Activated T-cell treated with anti-CD3 and anti-CD28 coated beads, Interleukin-2, amount 50 U/mL, for 24 hours (primary cell): ENCODE measurements at regions not wholly inside any gene's neighbourhood (a gene's known extent, or its start where the extent isn't known, plus 50 kb on each side); places are given as distances from the start of the nearest gene placed in this dataset.
"Not testable (repeated sequence)": the region's sequence is repeated elsewhere in the genome, so short reads cannot be mapped to it uniquely, and the experiment has no call there.

ENCODE experiments used
- DNase-seq: peaks from one replicate; pipeline ENCODE4 v3.0.0-alpha.2; 2020
- H3K27ac Mint-ChIP-seq: 2 replicates; pipeline ENCODE4 v1.8.0; 2020; ENCODE audit warnings: mild to moderate bottlenecking, mixed read lengths
- H3K27me3 Mint-ChIP-seq: 2 replicates; pipeline ENCODE4 v1.8.0; 2020; ENCODE audit warnings: mixed read lengths
- H3K36me3 Mint-ChIP-seq: 2 replicates; pipeline ENCODE4 v1.8.0; 2020; ENCODE audit warnings: low read depth, mixed read lengths
- H3K4me1 Mint-ChIP-seq: 2 replicates; pipeline ENCODE4 v1.8.0; 2020; ENCODE audit warnings: low read depth, mixed read lengths
- H3K4me3 Mint-ChIP-seq: 2 replicates; pipeline ENCODE4 v1.8.0; 2020; ENCODE audit warnings: mild to moderate bottlenecking, moderate library complexity, mixed read lengths
- H3K9me3 Mint-ChIP-seq: 2 replicates; pipeline ENCODE4 v1.8.0; 2020; ENCODE audit warnings: mixed read lengths

DNA sequence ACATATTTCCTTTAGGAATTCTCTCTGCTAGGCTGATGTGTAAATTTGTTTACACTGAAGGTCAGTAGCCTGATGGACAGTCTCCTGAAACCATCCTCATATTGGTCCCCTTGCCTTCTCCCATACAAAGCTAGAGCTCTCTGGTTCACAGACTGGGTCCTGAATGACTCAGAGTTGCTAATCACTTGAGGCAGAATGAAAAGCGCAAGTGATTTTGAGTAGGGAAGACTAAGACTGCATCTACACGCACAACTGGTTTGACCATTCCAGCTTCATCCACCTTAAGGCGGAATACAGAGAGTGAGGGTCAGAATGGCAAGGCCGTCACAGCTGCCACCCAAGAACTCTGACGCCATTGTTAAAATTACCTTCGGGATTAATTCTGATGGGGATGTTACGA lies 70.2 kb upstream of the KIF26B start:
- no peak overlapping the region for H3K4me3 Mint-ChIP-seq
- no peak for DNase-seq
- no peak overlapping the region for H3K27ac Mint-ChIP-seq
- no peaks in the 10 kb centered on the region for H3K36me3 Mint-ChIP-seq
- H3K27me3 Mint-ChIP-seq: no peaks in the 10 kb centered on the region
- peaks cover 7% of the 10 kb centered on the region for H3K4me1 Mint-ChIP-seq
- H3K9me3 Mint-ChIP-seq: no peaks in the 10 kb centered on the region

- Mint-ChIP-seq H3K4me1 (no peaks in the 10 kb centered on the region), H3K27me3 (no peaks in the 10 kb centered on the region), H3K36me3 (no peaks in the 10 kb centered on the region), H3K27ac (no peak overlapping the region), H3K4me3 (no peak overlapping the region), H3K9me3 (no peaks in the 10 kb centered on the region)
- no peak for DNase-seq
Observed at GRCh38 chr1:245079021-245079609, 75.7 kb upstream of the KIF26B start.

GRCh38 chr1:245074898-245075297 lies 79.9 kb upstream of the KIF26B start:
- DNase-seq: no peak
- no peaks in the 10 kb centered on the region for H3K4me1 Mint-ChIP-seq
- H3K36me3 Mint-ChIP-seq: no peaks in the 10 kb centered on the region
- H3K4me3 Mint-ChIP-seq: no peak overlapping the region
- H3K27ac Mint-ChIP-seq: no peak overlapping the region
- no peaks in the 10 kb centered on the region for H3K9me3 Mint-ChIP-seq
- H3K27me3 Mint-ChIP-seq: no peaks in the 10 kb centered on the region

- Mint-ChIP-seq H3K4me3 (no peak overlapping the region), H3K36me3 (no peaks in the 10 kb centered on the region), H3K4me1 (no peaks in the 10 kb centered on the region), H3K27me3 (no peaks in the 10 kb centered on the region), H3K27ac (no peak overlapping the region), H3K9me3 (no peaks in the 10 kb centered on the region)
- DNase-seq: no peak
Observed at GRCh38 chr1:245074232-245074747, 80.5 kb upstream of the KIF26B start.

GRCh38 chr1:245070836-245071615 lies 83.8 kb upstream of the KIF26B start:
- Mint-ChIP-seq H3K4me1 (no peaks in the 10 kb centered on the region), H3K36me3 (no peaks in the 10 kb centered on the region), H3K27ac (no peak overlapping the region), H3K9me3 (no peaks in the 10 kb centered on the region), H3K27me3 (no peaks in the 10 kb centered on the region), H3K4me3 (no peak overlapping the region)
- no peak for DNase-seq

GRCh38 chr1:245067257-245067656 lies 87.5 kb upstream of the KIF26B start:
- H3K27ac Mint-ChIP-seq: no peak overlapping the region
- no peak overlapping the region for H3K4me3 Mint-ChIP-seq
- no peaks in the 10 kb centered on the region for H3K9me3 Mint-ChIP-seq
- H3K27me3 Mint-ChIP-seq: no peaks in the 10 kb centered on the region
- no peaks in the 10 kb centered on the region for H3K4me1 Mint-ChIP-seq
- DNase-seq: no peak
- H3K36me3 Mint-ChIP-seq: no peaks in the 10 kb centered on the region

- Mint-ChIP-seq H3K9me3 (no peaks in the 10 kb centered on the region), H3K27ac (no peak overlapping the region), H3K27me3 (no peaks in the 10 kb centered on the region), H3K36me3 (no peaks in the 10 kb centered on the region), H3K4me3 (no peak overlapping the region), H3K4me1 (no peaks in the 10 kb centered on the region)
- no peak for DNase-seq
Observed at GRCh38 chr1:245062741-245063305, 92.0 kb upstream of the KIF26B start.

DNA sequence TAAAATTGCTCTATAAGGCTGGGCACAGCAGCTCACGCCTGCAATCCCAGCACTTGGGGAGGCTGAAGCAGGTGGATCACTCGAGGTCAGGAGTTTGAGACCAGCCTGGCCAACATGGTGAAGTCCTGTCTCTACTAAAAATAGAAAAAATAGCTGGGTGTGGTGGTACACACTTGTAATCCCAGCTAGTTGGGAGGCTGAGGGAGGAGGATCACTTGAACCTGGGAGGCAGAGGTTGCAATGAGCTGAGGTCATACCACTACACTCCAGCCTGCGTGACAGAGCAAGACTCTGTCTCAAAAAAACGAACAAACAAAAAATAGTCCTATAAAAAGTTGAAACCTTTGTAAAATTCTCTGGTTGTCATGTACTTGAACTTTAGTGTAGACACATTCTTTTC lies 93.0 kb upstream of the KIF26B start:
- not testable (repeated sequence) for H3K9me3 Mint-ChIP-seq, H3K36me3 Mint-ChIP-seq, H3K27me3 Mint-ChIP-seq, DNase-seq, H3K4me3 Mint-ChIP-seq, H3K4me1 Mint-ChIP-seq, H3K27ac Mint-ChIP-seq

- no peaks in the 10 kb centered on the region for H3K4me1 Mint-ChIP-seq
- H3K4me3 Mint-ChIP-seq: no peak overlapping the region
- DNase-seq: no peak
- no peaks in the 10 kb centered on the region for H3K27me3 Mint-ChIP-seq
- H3K9me3 Mint-ChIP-seq: no peaks in the 10 kb centered on the region
- no peaks in the 10 kb centered on the region for H3K36me3 Mint-ChIP-seq
- H3K27ac Mint-ChIP-seq: no peak overlapping the region
Observed at GRCh38 chr1:245060684-245061374, 94.0 kb upstream of the KIF26B start.

GRCh38 chr1:245059806-245060424 lies 94.9 kb upstream of the KIF26B start:
- H3K4me3 Mint-ChIP-seq: no peak overlapping the region
- H3K9me3 Mint-ChIP-seq: no peaks in the 10 kb centered on the region
- no peak for DNase-seq
- no peak overlapping the region for H3K27ac Mint-ChIP-seq
- H3K27me3 Mint-ChIP-seq: no peaks in the 10 kb centered on the region
- H3K4me1 Mint-ChIP-seq: no peaks in the 10 kb centered on the region
- no peaks in the 10 kb centered on the region for H3K36me3 Mint-ChIP-seq

DNA sequence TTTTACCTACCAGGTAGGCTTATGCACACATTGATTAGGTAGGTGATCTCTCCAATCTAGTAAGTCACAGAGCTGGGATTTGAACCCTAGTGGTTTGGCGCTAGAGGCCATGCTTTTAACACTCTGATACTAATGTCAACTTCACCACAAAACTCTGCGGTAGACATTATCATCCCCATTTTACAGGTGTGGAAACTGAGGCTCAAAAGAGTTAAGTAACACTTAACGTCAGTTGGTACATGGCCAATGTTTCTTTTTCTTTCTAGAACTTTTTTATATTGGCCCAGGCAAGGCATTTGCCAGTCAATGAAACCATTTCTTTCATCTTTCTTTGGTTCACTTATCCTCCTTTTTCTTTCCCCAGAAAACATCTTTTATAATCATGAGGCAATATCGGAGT lies 95.9 kb upstream of the KIF26B start:
- H3K4me1 Mint-ChIP-seq: peaks cover 2% of the 10 kb centered on the region
- peaks cover 9% of the 10 kb centered on the region for H3K27me3 Mint-ChIP-seq
- no peak for DNase-seq
- no peaks in the 10 kb centered on the region for H3K9me3 Mint-ChIP-seq
- no peak overlapping the region for H3K27ac Mint-ChIP-seq
- H3K4me3 Mint-ChIP-seq: no peak overlapping the region
- no peaks in the 10 kb centered on the region for H3K36me3 Mint-ChIP-seq

DNA sequence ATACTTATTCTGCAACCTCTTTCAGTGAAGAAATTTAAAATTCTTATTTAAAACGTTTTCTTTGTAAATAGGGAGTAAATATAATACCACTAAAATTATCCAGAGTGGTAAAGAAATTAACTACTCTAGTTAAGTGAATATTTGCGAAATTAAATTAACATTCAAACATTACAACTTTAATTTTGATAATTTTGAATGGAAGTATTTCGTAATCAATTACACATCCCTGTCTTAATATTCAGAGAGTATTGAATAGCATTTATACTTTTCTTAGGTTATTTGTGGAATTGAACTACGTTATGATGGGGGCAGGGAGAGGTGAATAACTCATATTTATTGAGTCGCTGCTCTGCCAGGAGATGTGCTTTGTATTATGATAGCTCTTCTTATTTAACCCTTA lies 96.3 kb upstream of the KIF26B start:
- no peak for DNase-seq
- Mint-ChIP-seq H3K36me3 (no peaks in the 10 kb centered on the region), H3K9me3 (no peaks in the 10 kb centered on the region), H3K27ac (no peak overlapping the region), H3K4me1 (peaks cover 2% of the 10 kb centered on the region), H3K4me3 (no peak overlapping the region), H3K27me3 (peaks cover 9% of the 10 kb centered on the region)

- Mint-ChIP-seq H3K36me3 (no peaks in the 10 kb centered on the region), H3K9me3 (no peaks in the 10 kb centered on the region), H3K27me3 (peaks cover 10% of the 10 kb centered on the region), H3K4me1 (peaks cover 7% of the 10 kb centered on the region), H3K27ac (no peak overlapping the region), H3K4me3 (no peak overlapping the region)
- no peak for DNase-seq
Observed at GRCh38 chr1:245056913-245057312, 97.9 kb upstream of the KIF26B start.

DNA sequence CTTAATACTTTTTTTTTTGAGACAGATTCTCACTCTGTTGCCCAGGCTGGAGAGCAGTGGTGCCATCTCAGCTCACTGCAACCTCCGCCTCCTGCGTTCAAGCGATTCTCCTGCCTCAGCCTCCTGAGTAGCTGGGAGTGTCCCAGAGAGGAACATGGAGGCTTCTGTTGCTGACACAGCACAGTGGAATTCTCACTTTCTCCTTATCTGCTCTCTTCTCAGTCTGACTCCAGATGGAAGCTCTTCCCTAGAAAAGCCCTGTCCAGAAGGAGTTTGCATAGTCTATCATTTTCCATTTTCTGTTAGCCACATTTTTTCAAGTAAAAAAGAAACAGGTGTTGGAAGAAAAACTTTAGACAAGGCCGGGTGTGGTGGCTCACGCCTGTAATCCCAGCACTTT lies 98.5 kb upstream of the KIF26B start:
- Mint-ChIP-seq H3K4me1 (peaks cover 13% of the 10 kb centered on the region), H3K27me3 (peaks cover 13% of the 10 kb centered on the region)
- DNase-seq, H3K9me3 Mint-ChIP-seq, H3K36me3 Mint-ChIP-seq, H3K27ac Mint-ChIP-seq, H3K4me3 Mint-ChIP-seq: not testable (repeated sequence)
